ENCODE measurements at regions not wholly inside any gene's neighbourhood (a gene's known extent, or its start where the extent isn't known, plus 50 kb on each side); places are given as distances from the start of the nearest gene placed in this dataset.

GRCh38 chr12:131596115-131596514, 114.8 kb upstream of the SFSWAP start:
- TF ChIP-seq CTCF (IDR thresholded peaks at IDR 0.05), result no peak
- TF ChIP-seq EP300 (IDR thresholded peaks at IDR 0.05), result no peak
- TF ChIP-seq POLR2A (IDR thresholded peaks at IDR 0.05), result no peak

Data from suprapubic skin (tissue), 3 donors.